ENCODE measurements at regions not wholly inside any gene's neighbourhood (a gene's known extent, or its start where the extent isn't known, plus 50 kb on each side); places are given as distances from the start of the nearest gene placed in this dataset.
A peak's percentile ranks its signal among the peaks of the same experiment; 100 is the strongest.

GRCh38 chr1:232682248-232682647 lies 52.3 kb upstream of the SIPA1L2 start:
- no peak for DNase-seq (ENCODE audit: low read depth)

- DNase-seq (ENCODE audit: low read depth) = peak; percentile 57
These were observed 54.6 kb upstream of the SIPA1L2 start for GRCh38 chr1:232684371-232685105.

- no peak for DNase-seq (ENCODE audit: low read depth)
These were observed 56.4 kb upstream of the SIPA1L2 start for GRCh38 chr1:232686346-232686745.

GRCh38 chr1:232687304-232687703 lies 57.4 kb upstream of the SIPA1L2 start:
- no peak for DNase-seq (ENCODE audit: low read depth)

- no peak for DNase-seq (ENCODE audit: low read depth)
These were observed 57.8 kb upstream of the SIPA1L2 start for GRCh38 chr1:232687728-232688127.

GRCh38 chr1:232688398-232688797 lies 58.5 kb upstream of the SIPA1L2 start:
- no peak for DNase-seq (ENCODE audit: low read depth)

GRCh38 chr1:232689711-232690110 lies 59.8 kb upstream of the SIPA1L2 start:
- no peak for DNase-seq (ENCODE audit: low read depth)

- DNase-seq (ENCODE audit: low read depth) = no peak
These were observed 60.5 kb upstream of the SIPA1L2 start for GRCh38 chr1:232690285-232690935.

GRCh38 chr1:232694475-232694874 lies 64.5 kb upstream of the SIPA1L2 start:
- no peak for DNase-seq (ENCODE audit: low read depth)

GRCh38 chr1:232695621-232696385 lies 65.9 kb upstream of the SIPA1L2 start:
- DNase-seq (ENCODE audit: low read depth) = no peak

GRCh38 chr1:232696466-232696865 lies 66.5 kb upstream of the SIPA1L2 start:
- DNase-seq (ENCODE audit: low read depth) = no peak

- DNase-seq (ENCODE audit: low read depth) = no peak
These were observed 67.4 kb upstream of the SIPA1L2 start for GRCh38 chr1:232697187-232697822.

- DNase-seq (ENCODE audit: low read depth) = no peak
These were observed 69.9 kb upstream of the SIPA1L2 start for GRCh38 chr1:232699814-232700213.

GRCh38 chr1:232702911-232703310 lies 73.0 kb upstream of the SIPA1L2 start:
- DNase-seq (ENCODE audit: low read depth) = no peak

GRCh38 chr1:232704256-232704655 lies 74.3 kb upstream of the SIPA1L2 start:
- no peak for DNase-seq (ENCODE audit: low read depth)

GRCh38 chr1:232704694-232705680 lies 75.1 kb upstream of the SIPA1L2 start:
- DNase-seq (ENCODE audit: low read depth) = peak; percentile 97

- peak; percentile 44 for DNase-seq (ENCODE audit: low read depth)
These were observed 76.1 kb upstream of the SIPA1L2 start for GRCh38 chr1:232705815-232706575.

- no peak for DNase-seq (ENCODE audit: low read depth)
These were observed 77.2 kb upstream of the SIPA1L2 start for GRCh38 chr1:232707142-232707541.

GRCh38 chr1:232709386-232709785 lies 79.5 kb upstream of the SIPA1L2 start:
- DNase-seq (ENCODE audit: low read depth) = peak; percentile 87

GRCh38 chr1:232711996-232712395 lies 82.1 kb upstream of the SIPA1L2 start:
- DNase-seq (ENCODE audit: low read depth) = no peak

All from renal cortical epithelial cell (primary cell).